ENCODE measurements at regions not wholly inside any gene's neighbourhood (a gene's known extent, or its start where the extent isn't known, plus 50 kb on each side); places are given as distances from the start of the nearest gene placed in this dataset.

GRCh38 chr4:148740701-148741100 lies 298.5 kb upstream of the NR3C2 start:
- TF ChIP-seq CTCF (IDR thresholded peaks at IDR 0.05 in 4 of 5, conservative IDR thresholded peaks at IDR 0.05 in 1 of 5) (no peak), POLR2A (IDR thresholded peaks at IDR 0.05) (no peak)

Data from gastrocnemius medialis (tissue), 4 donors.